ENCODE measurements at regions not wholly inside any gene's neighbourhood (a gene's known extent, or its start where the extent isn't known, plus 50 kb on each side); places are given as distances from the start of the nearest gene placed in this dataset.

DNA sequence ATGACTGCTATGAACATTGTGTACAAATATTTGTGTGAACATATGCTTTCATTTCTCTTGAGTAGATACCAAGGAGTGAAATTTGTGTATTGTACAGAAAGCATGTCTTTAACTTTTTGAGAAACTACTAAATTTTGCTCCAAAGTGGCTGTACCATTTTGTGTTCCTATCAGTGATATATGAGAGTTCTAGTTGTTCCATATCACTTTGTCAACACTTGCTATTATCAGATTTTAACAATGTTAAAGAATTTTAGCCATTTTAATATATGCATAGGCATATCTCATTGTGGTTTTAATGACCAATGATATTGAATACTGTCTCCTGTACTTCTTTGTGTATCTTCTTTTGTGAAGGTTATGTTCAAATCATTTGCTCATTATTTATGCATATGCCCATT lies 142.9 kb upstream of the NR3C1 start:
- TF ChIP-seq, protein P1, sequence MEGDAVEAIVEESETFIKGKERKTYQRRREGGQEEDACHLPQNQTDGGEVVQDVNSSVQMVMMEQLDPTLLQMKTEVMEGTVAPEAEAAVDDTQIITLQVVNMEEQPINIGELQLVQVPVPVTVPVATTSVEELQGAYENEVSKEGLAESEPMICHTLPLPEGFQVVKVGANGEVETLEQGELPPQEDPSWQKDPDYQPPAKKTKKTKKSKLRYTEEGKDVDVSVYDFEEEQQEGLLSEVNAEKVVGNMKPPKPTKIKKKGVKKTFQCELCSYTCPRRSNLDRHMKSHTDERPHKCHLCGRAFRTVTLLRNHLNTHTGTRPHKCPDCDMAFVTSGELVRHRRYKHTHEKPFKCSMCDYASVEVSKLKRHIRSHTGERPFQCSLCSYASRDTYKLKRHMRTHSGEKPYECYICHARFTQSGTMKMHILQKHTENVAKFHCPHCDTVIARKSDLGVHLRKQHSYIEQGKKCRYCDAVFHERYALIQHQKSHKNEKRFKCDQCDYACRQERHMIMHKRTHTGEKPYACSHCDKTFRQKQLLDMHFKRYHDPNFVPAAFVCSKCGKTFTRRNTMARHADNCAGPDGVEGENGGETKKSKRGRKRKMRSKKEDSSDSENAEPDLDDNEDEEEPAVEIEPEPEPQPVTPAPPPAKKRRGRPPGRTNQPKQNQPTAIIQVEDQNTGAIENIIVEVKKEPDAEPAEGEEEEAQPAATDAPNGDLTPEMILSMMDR (IDR thresholded peaks at IDR 0.05), result no peak
- TF ChIP-seq POLR2A (IDR thresholded peaks at IDR 0.05), result no peak

Measured in heart left ventricle (tissue), 13 donors.